ENCODE measurements at regions not wholly inside any gene's neighbourhood (a gene's known extent, or its start where the extent isn't known, plus 50 kb on each side); places are given as distances from the start of the nearest gene placed in this dataset.

GRCh38 chr12:65574867-65575266 is 249.4 kb upstream of the HMGA2 start:
- TF ChIP-seq CTCF (IDR thresholded peaks at IDR 0.05) = no peak
- TF ChIP-seq EP300 (IDR thresholded peaks at IDR 0.05) = no peak
- no peak for TF ChIP-seq POLR2A (IDR thresholded peaks at IDR 0.05)

All from sigmoid colon (tissue), 4 donors.